ENCODE measurements at regions not wholly inside any gene's neighbourhood (a gene's known extent, or its start where the extent isn't known, plus 50 kb on each side); places are given as distances from the start of the nearest gene placed in this dataset.
A peak's percentile ranks its signal among the peaks of the same experiment; 100 is the strongest.

DNA sequence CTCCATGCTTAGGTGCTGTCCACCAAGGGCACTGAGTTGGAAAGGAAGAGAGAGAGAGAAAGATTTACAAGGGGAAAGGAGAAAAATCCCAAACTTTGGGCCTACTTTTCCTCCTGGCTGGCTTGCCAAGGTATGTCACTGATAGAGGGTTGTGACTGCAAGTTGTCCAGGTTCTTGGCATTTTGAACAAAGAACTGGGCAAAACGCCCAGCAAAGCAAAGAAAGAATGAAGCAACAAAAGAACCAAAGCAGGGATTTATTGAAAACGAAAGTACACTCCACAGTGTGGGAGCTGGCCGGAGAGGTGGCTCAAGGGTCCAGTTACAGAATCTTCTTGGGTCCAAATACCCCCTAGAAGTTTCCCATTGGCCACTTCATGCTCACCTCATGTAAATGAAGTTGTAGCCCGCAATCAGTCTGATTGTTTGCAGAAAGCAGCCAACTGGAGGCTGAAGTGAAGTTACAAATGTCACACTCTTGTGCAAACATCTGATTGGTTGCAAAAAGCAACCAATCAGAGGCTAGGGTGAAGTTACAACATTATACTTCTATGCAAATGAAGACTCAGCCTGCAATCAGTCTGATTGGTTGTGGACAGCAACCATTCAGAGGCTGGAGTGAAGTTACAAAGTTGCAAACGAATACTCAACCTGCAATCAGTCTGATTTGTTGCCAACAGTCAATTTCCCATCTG lies 263.5 kb downstream of the YTHDC2 start:
- H2AK5ac ChIP-seq (ENCODE audit: low read length), result no peak overlapping the region
- H2AFZ ChIP-seq (ENCODE audit: insufficient read depth, low read length, poor library complexity), result no peak overlapping the region
- H3K9me3 ChIP-seq (ENCODE audit: insufficient read depth, low read depth, low read length), result no peaks in the 10 kb centered on the region
- no peak overlapping the region for H4K8ac ChIP-seq (ENCODE audit: low read depth, low read length)
- no peak overlapping the region for H3K23ac ChIP-seq (ENCODE audit: low read length)
- H2BK12ac ChIP-seq (ENCODE audit: low read length), result no peak overlapping the region
- H3K27me3 ChIP-seq (ENCODE audit: insufficient read depth, low read length), result no peaks in the 10 kb centered on the region
- H3K4me2 ChIP-seq (ENCODE audit: low read length), result no peak overlapping the region
- no peak overlapping the region for H3K27ac ChIP-seq (ENCODE audit: low read depth, low read length)
- no peak overlapping the region for H4K91ac ChIP-seq (ENCODE audit: low read depth, low read length)
- no peak overlapping the region for H3K4me3 ChIP-seq (ENCODE audit: low read depth, low read length)
- H2BK120ac ChIP-seq (ENCODE audit: insufficient read depth, low read length, poor library complexity), result no peak overlapping the region
- no CpG with 5 or more reads among the region's 5 CpGs for WGBS (ENCODE audit: extremely low coverage, insufficient coverage, insufficient read length)
- H3K14ac ChIP-seq (ENCODE audit: low read length), result no peak overlapping the region
- DNase-seq, result no peak
- H3K79me1 ChIP-seq (ENCODE audit: low read length), result no peaks in the 10 kb centered on the region
- no peaks in the 10 kb centered on the region for H3K79me2 ChIP-seq (ENCODE audit: control insufficient read depth, insufficient read depth, low read length, poor library complexity)
- peaks cover 0 to 5% of the 10 kb centered on the region in 2 experiments for H3K4me1 ChIP-seq (ENCODE audit: control insufficient read depth in 1 of 2, insufficient read depth in 2 of 2, low read length in 2 of 2)
- no peak overlapping the region for H3K9ac ChIP-seq (ENCODE audit: low read length)
- H3K18ac ChIP-seq (ENCODE audit: low read length), result no peak overlapping the region
- H2BK5ac ChIP-seq (ENCODE audit: low read depth, low read length, poor library complexity), result no peak overlapping the region
- H3K36me3 ChIP-seq (ENCODE audit: control insufficient read depth in 1 of 2, insufficient read depth in 2 of 2, low read length in 2 of 2), result no peaks in the 10 kb centered on the region
- H4K12ac ChIP-seq (ENCODE audit: low read depth, low read length), result no peak overlapping the region
- H3K4ac ChIP-seq (ENCODE audit: low read depth, low read length), result no peak overlapping the region

DNA sequence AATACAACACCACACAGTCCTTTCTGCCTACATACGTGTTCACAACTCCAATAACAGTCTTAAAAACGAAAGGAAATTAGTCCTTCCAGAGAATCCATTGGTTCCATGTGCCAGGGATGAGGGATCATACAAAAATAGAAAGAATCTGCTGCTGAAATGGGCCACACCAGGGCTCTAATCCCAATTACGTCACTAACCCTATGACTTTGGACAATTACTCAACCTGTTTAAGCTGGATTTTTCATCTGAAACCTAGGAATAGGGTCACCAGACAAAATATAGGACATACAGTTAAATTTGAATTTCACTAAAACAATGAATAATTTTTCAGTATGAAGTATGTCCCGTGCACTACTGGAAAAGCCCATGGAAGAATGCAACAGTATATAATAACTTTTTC lies 264.7 kb downstream of the YTHDC2 start:
- Histone ChIP-seq H3K4me3 (ENCODE audit: low read depth, low read length) (no peak overlapping the region), H2AK5ac (ENCODE audit: low read length) (no peak overlapping the region), H3K18ac (ENCODE audit: low read length) (no peak overlapping the region), H2BK12ac (ENCODE audit: low read length) (no peak overlapping the region), H2BK5ac (ENCODE audit: low read depth, low read length, poor library complexity) (no peak overlapping the region), H4K12ac (ENCODE audit: low read depth, low read length) (no peak overlapping the region), H3K4ac (ENCODE audit: low read depth, low read length) (no peak overlapping the region), H3K27ac (ENCODE audit: low read depth, low read length) (no peak overlapping the region), H3K79me2 (ENCODE audit: control insufficient read depth, insufficient read depth, low read length, poor library complexity) (no peaks in the 10 kb centered on the region), H3K23ac (ENCODE audit: low read length) (no peak overlapping the region), H3K4me1 (ENCODE audit: control insufficient read depth in 1 of 2, insufficient read depth in 2 of 2, low read length in 2 of 2) (peaks cover 0 to 5% of the 10 kb centered on the region in 2 experiments), H3K27me3 (ENCODE audit: insufficient read depth, low read length) (no peaks in the 10 kb centered on the region), H4K91ac (ENCODE audit: low read depth, low read length) (no peak overlapping the region), H3K9ac (ENCODE audit: low read length) (no peak overlapping the region), H3K9me3 (ENCODE audit: insufficient read depth, low read depth, low read length) (no peaks in the 10 kb centered on the region), H3K14ac (ENCODE audit: low read length) (no peak overlapping the region), H3K36me3 (ENCODE audit: control insufficient read depth in 1 of 2, insufficient read depth in 2 of 2, low read length in 2 of 2) (no peaks in the 10 kb centered on the region), H4K8ac (ENCODE audit: low read depth, low read length) (no peak overlapping the region), H3K79me1 (ENCODE audit: low read length) (no peaks in the 10 kb centered on the region), H2BK120ac (ENCODE audit: insufficient read depth, low read length, poor library complexity) (no peak overlapping the region), H2AFZ (ENCODE audit: insufficient read depth, low read length, poor library complexity) (no peak overlapping the region), H3K4me2 (ENCODE audit: low read length) (no peak overlapping the region)
- DNase-seq, result no peak
- no CpG with 5 or more reads among the region's 4 CpGs for WGBS (ENCODE audit: extremely low coverage, insufficient coverage, insufficient read length)

- Histone ChIP-seq H3K9me3 (ENCODE audit: insufficient read depth, low read depth, low read length) (peaks cover 2% of the 10 kb centered on the region), H3K4me2 (ENCODE audit: low read length) (no peak overlapping the region), H3K14ac (ENCODE audit: low read length) (no peak overlapping the region), H3K9ac (ENCODE audit: low read length) (no peak overlapping the region), H3K4me1 (ENCODE audit: control insufficient read depth in 1 of 2, insufficient read depth in 2 of 2, low read length in 2 of 2) (no peaks in the 10 kb centered on the region), H4K12ac (ENCODE audit: low read depth, low read length) (no peak overlapping the region), H3K4ac (ENCODE audit: low read depth, low read length) (no peak overlapping the region), H2BK120ac (ENCODE audit: insufficient read depth, low read length, poor library complexity) (no peak overlapping the region), H3K27ac (ENCODE audit: low read depth, low read length) (no peak overlapping the region), H3K79me1 (ENCODE audit: low read length) (no peaks in the 10 kb centered on the region), H3K79me2 (ENCODE audit: control insufficient read depth, insufficient read depth, low read length, poor library complexity) (no peaks in the 10 kb centered on the region), H2BK12ac (ENCODE audit: low read length) (no peak overlapping the region), H3K36me3 (ENCODE audit: control insufficient read depth in 1 of 2, insufficient read depth in 2 of 2, low read length in 2 of 2) (no peaks in the 10 kb centered on the region), H3K18ac (ENCODE audit: low read length) (no peak overlapping the region), H3K4me3 (ENCODE audit: low read depth, low read length) (no peak overlapping the region), H2AK5ac (ENCODE audit: low read length) (no peak overlapping the region), H2BK5ac (ENCODE audit: low read depth, low read length, poor library complexity) (no peak overlapping the region), H3K27me3 (ENCODE audit: insufficient read depth, low read length) (no peaks in the 10 kb centered on the region), H4K8ac (ENCODE audit: low read depth, low read length) (no peak overlapping the region), H4K91ac (ENCODE audit: low read depth, low read length) (no peak overlapping the region), H3K23ac (ENCODE audit: low read length) (no peak overlapping the region), H2AFZ (ENCODE audit: insufficient read depth, low read length, poor library complexity) (no peak overlapping the region)
- no CpG with 5 or more reads among the region's 5 CpGs for WGBS (ENCODE audit: extremely low coverage, insufficient coverage, insufficient read length)
- no peak for DNase-seq
Measured at GRCh38 chr5:113788141-113788655, 274.7 kb downstream of the YTHDC2 start.

DNA sequence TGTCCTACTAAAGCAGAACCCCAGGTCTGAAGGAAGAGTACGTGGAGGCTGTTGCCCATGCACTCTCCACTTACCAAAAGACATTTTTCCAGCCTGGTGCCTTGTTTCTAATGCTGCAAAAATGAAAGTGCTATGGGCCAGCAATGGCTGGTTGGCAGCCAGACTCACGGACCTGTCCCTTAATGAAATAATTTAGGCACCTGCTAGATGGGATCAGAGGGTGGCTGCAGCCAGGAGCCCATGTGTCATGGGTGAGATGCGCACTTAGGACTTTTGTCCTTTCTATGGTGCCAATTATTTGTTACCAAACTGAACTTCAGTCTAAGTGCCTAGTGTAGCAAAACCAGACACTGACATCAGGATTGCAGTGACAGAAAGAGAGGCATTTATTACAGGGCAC lies 276.3 kb downstream of the YTHDC2 start:
- H3K4ac ChIP-seq (ENCODE audit: low read depth, low read length), result no peak overlapping the region
- H4K91ac ChIP-seq (ENCODE audit: low read depth, low read length), result no peak overlapping the region
- H3K14ac ChIP-seq (ENCODE audit: low read length), result no peak overlapping the region
- H3K79me1 ChIP-seq (ENCODE audit: low read length), result no peaks in the 10 kb centered on the region
- H3K36me3 ChIP-seq (ENCODE audit: control insufficient read depth in 1 of 2, insufficient read depth in 2 of 2, low read length in 2 of 2), result no peaks in the 10 kb centered on the region
- H4K8ac ChIP-seq (ENCODE audit: low read depth, low read length), result no peak overlapping the region
- no peak overlapping the region for H2BK120ac ChIP-seq (ENCODE audit: insufficient read depth, low read length, poor library complexity)
- H3K4me1 ChIP-seq (ENCODE audit: control insufficient read depth in 1 of 2, insufficient read depth in 2 of 2, low read length in 2 of 2), result no peaks in the 10 kb centered on the region
- no peaks in the 10 kb centered on the region for H3K79me2 ChIP-seq (ENCODE audit: control insufficient read depth, insufficient read depth, low read length, poor library complexity)
- WGBS (ENCODE audit: extremely low coverage, insufficient coverage, insufficient read length), result no CpG with 5 or more reads among the region's 3 CpGs
- no peak overlapping the region for H2AFZ ChIP-seq (ENCODE audit: insufficient read depth, low read length, poor library complexity)
- no peak overlapping the region for H4K12ac ChIP-seq (ENCODE audit: low read depth, low read length)
- H3K23ac ChIP-seq (ENCODE audit: low read length), result no peak overlapping the region
- no peak for DNase-seq
- H3K27me3 ChIP-seq (ENCODE audit: insufficient read depth, low read length), result no peaks in the 10 kb centered on the region
- H3K4me2 ChIP-seq (ENCODE audit: low read length), result no peak overlapping the region
- no peak overlapping the region for H2BK5ac ChIP-seq (ENCODE audit: low read depth, low read length, poor library complexity)
- H2BK12ac ChIP-seq (ENCODE audit: low read length), result no peak overlapping the region
- no peak overlapping the region for H3K4me3 ChIP-seq (ENCODE audit: low read depth, low read length)
- peak overlapping the region; percentile 48 for H3K9ac ChIP-seq (ENCODE audit: low read length)
- H2AK5ac ChIP-seq (ENCODE audit: low read length), result no peak overlapping the region
- H3K9me3 ChIP-seq (ENCODE audit: insufficient read depth, low read depth, low read length), result peaks cover 2% of the 10 kb centered on the region
- H3K18ac ChIP-seq (ENCODE audit: low read length), result no peak overlapping the region
- H3K27ac ChIP-seq (ENCODE audit: low read depth, low read length), result no peak overlapping the region

Data from trophoblast cell (in vitro differentiated cells and primary cell).